ENCODE measurements at regions not wholly inside any gene's neighbourhood (a gene's known extent, or its start where the extent isn't known, plus 50 kb on each side); places are given as distances from the start of the nearest gene placed in this dataset.

DNA sequence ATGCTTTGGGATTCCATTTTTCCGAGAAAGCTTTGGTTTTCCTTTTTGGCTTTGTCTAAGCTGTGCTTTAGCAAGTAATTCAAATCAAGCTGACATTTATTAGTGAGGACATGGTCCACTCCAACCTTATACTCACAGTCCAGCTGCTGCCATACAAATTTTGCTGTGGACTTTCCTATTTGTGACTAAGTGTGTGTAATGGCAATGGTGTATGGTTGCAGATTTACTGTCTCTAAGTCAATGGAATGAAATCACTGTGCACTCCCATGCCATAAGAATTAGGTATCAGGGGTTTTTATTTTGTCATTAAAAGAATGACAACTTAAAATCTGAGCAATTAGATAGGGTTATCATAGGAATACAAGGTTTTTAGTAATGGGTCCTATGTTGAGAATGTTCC lies 530.0 kb downstream of the CCDC171 start:
- dilution Hi-C loops (cut with MboI; ENCODE audit: extremely low pct_ligation_motif_present, low sequenced_read_pairs): no loop called here
- no peak overlapping the region for H2AFZ ChIP-seq (ENCODE audit: control insufficient read depth, low read length)
- FAIRE-seq (no peak), DNase-seq (ENCODE audit: low read depth, low spot score) (no peak)
- H3K9me3 ChIP-seq (ENCODE audit: control insufficient read depth, low read depth, low read length): no peaks in the 10 kb centered on the region
- no peaks in the 10 kb centered on the region for H4K20me1 ChIP-seq (ENCODE audit: control insufficient read depth, extremely low read depth, insufficient read depth, low read length)
- H3K4me3 ChIP-seq (ENCODE audit: control insufficient read depth in 2 of 3, extremely low read depth in 1 of 3, insufficient read depth in 2 of 3, low read depth in 1 of 3, low read length in 3 of 3): no peak overlapping the region
- no peak overlapping the region for H3K4me2 ChIP-seq (ENCODE audit: control insufficient read depth, extremely low read depth, insufficient read depth, low read depth, low read length)
- H3K4me1 ChIP-seq (ENCODE audit: control insufficient read depth, extremely low read depth, insufficient read depth, low read length): no peaks in the 10 kb centered on the region
- no peaks in the 10 kb centered on the region for H3K9me1 ChIP-seq (ENCODE audit: control insufficient read depth, extremely low read depth, insufficient read depth, low read length)
- H3K27ac ChIP-seq (ENCODE audit: control insufficient read depth, insufficient read depth, low read length): no peak overlapping the region
- no peaks in the 10 kb centered on the region for H3K27me3 ChIP-seq (ENCODE audit: control insufficient read depth, extremely low read depth, insufficient read depth, low read length)
- no peak for TF ChIP-seq EZH2 (IDR thresholded peaks at IDR 0.05; ENCODE audit: low read length)
- TF ChIP-seq, protein P1, sequence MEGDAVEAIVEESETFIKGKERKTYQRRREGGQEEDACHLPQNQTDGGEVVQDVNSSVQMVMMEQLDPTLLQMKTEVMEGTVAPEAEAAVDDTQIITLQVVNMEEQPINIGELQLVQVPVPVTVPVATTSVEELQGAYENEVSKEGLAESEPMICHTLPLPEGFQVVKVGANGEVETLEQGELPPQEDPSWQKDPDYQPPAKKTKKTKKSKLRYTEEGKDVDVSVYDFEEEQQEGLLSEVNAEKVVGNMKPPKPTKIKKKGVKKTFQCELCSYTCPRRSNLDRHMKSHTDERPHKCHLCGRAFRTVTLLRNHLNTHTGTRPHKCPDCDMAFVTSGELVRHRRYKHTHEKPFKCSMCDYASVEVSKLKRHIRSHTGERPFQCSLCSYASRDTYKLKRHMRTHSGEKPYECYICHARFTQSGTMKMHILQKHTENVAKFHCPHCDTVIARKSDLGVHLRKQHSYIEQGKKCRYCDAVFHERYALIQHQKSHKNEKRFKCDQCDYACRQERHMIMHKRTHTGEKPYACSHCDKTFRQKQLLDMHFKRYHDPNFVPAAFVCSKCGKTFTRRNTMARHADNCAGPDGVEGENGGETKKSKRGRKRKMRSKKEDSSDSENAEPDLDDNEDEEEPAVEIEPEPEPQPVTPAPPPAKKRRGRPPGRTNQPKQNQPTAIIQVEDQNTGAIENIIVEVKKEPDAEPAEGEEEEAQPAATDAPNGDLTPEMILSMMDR (optimal IDR thresholded peaks at IDR 0.05 in 1 of 3, IDR thresholded peaks at IDR 0.05 in 1 of 3, conservative IDR thresholded peaks at IDR 0.05 in 1 of 3; ENCODE audit: extremely low read depth in 1 of 3, insufficient read depth in 2 of 3, low read length in 3 of 3): no peak
- no peak overlapping the region for H3K9ac ChIP-seq (ENCODE audit: control insufficient read depth, extremely low read depth, insufficient read depth, low read length)
- no peaks in the 10 kb centered on the region for H3K36me3 ChIP-seq (ENCODE audit: control insufficient read depth in 2 of 2, extremely low read depth in 1 of 2, insufficient read depth in 2 of 2, low read length in 2 of 2)
- no peaks in the 10 kb centered on the region for H3K79me2 ChIP-seq (ENCODE audit: control insufficient read depth, insufficient read depth, low read length)

DNA sequence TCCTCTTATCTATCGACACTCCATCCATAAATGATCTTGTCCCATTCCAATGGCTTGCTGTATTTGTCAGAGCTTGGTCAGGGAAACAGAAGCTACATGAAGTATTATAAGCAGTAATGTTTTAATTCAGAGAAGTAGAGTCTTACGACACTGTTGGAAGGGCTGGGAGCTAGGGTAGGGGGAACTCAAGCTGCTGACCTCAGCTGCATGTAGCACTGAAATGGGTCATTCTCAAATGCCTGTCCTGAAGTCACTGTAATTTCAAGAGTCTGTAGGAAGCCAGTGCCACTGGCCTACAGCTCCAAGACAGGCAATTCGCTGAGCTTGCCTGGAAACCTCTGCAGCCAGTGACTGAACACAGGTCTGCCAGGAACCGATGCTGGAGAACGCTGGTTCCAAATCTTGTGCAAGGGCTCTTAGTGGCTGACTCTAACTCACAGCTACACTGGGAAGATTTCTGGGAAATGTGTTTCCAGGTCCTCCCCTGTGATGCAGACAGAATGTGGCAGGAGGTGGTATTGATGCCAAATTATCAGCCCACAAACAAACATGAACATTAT lies 532.4 kb downstream of the CCDC171 start:
- no peaks in the 10 kb centered on the region for H3K9me3 ChIP-seq (ENCODE audit: control insufficient read depth, low read depth, low read length)
- H3K27ac ChIP-seq (ENCODE audit: control insufficient read depth, insufficient read depth, low read length): no peak overlapping the region
- no peak overlapping the region for H3K9ac ChIP-seq (ENCODE audit: control insufficient read depth, extremely low read depth, insufficient read depth, low read length)
- DNase-seq (ENCODE audit: low read depth, low spot score) (no peak), FAIRE-seq (no peak)
- H4K20me1 ChIP-seq (ENCODE audit: control insufficient read depth, extremely low read depth, insufficient read depth, low read length): no peaks in the 10 kb centered on the region
- no peaks in the 10 kb centered on the region for H3K79me2 ChIP-seq (ENCODE audit: control insufficient read depth, insufficient read depth, low read length)
- no peaks in the 10 kb centered on the region for H3K4me1 ChIP-seq (ENCODE audit: control insufficient read depth, extremely low read depth, insufficient read depth, low read length)
- H3K36me3 ChIP-seq (ENCODE audit: control insufficient read depth in 2 of 2, extremely low read depth in 1 of 2, insufficient read depth in 2 of 2, low read length in 2 of 2): no peaks in the 10 kb centered on the region
- no peak overlapping the region for H3K4me2 ChIP-seq (ENCODE audit: control insufficient read depth, extremely low read depth, insufficient read depth, low read depth, low read length)
- TF ChIP-seq EZH2 (IDR thresholded peaks at IDR 0.05; ENCODE audit: low read length): no peak
- TF ChIP-seq, protein P1 (optimal IDR thresholded peaks at IDR 0.05 in 1 of 3, IDR thresholded peaks at IDR 0.05 in 1 of 3, conservative IDR thresholded peaks at IDR 0.05 in 1 of 3; ENCODE audit: extremely low read depth in 1 of 3, insufficient read depth in 2 of 3, low read length in 3 of 3): no peak
- H3K9me1 ChIP-seq (ENCODE audit: control insufficient read depth, extremely low read depth, insufficient read depth, low read length): no peaks in the 10 kb centered on the region
- no peak overlapping the region for H2AFZ ChIP-seq (ENCODE audit: control insufficient read depth, low read length)
- no peak overlapping the region for H3K4me3 ChIP-seq (ENCODE audit: control insufficient read depth in 2 of 3, extremely low read depth in 1 of 3, insufficient read depth in 2 of 3, low read depth in 1 of 3, low read length in 3 of 3)
- H3K27me3 ChIP-seq (ENCODE audit: control insufficient read depth, extremely low read depth, insufficient read depth, low read length): no peaks in the 10 kb centered on the region
- dilution Hi-C loops (cut with MboI; ENCODE audit: extremely low pct_ligation_motif_present, low sequenced_read_pairs): no loop called here
